Peyer's patch (tissue), 4 donors: ENCODE measurements at regions not wholly inside any gene's neighbourhood (a gene's known extent, or its start where the extent isn't known, plus 50 kb on each side); places are given as distances from the start of the nearest gene placed in this dataset.

Source experiments
- CTCF ChIP-seq, 6 experiments: fragments of 450-650 bp in 4 of 6; fragments of 200-600 bp in 2 of 6; sonication (generic) in 1 of 6; IDR thresholded peaks; one replicate each; pipeline ENCODE4 v1.5.1; 2017 to 2019; ENCODE audit warnings: antibody characterized with exemption in 6 of 6, mild to moderate bottlenecking in 3 of 6, moderate library complexity in 1 of 6
- POLR2A ChIP-seq, 2 donors: fragments of 450-650 bp; IDR thresholded peaks; one replicate each; pipeline ENCODE4 v1.5.1; 2017; ENCODE audit warnings: antibody characterized with exemption in 2 of 2, mild to moderate bottlenecking in 2 of 2, moderate library complexity in 2 of 2

GRCh38 chrX:43580621-43581020 is 75.5 kb upstream of the MAOA start:
- TF ChIP-seq POLR2A (IDR thresholded peaks at IDR 0.05) (no peak), CTCF (IDR thresholded peaks at IDR 0.05) (no peak)
